DMS 273 (cell line): ENCODE measurements at regions not wholly inside any gene's neighbourhood (a gene's known extent, or its start where the extent isn't known, plus 50 kb on each side); places are given as distances from the start of the nearest gene placed in this dataset.

Source experiments
- DNase-seq: peaks from one replicate; lab custom pipeline; 2025; ENCODE audit not compliant: unreplicated experiment; lab: John Stamatoyannopoulos, UW

GRCh38 chr4:149927514-149927913, 111.9 kb upstream of the IQCM start:
- DNase-seq: no peak

GRCh38 chr4:149928507-149928906, 112.9 kb upstream of the IQCM start:
- DNase-seq: no peak

- DNase-seq: no peak
Measured at GRCh38 chr4:149931431-149931830, 115.8 kb upstream of the IQCM start.

GRCh38 chr4:149932188-149932587, 116.5 kb upstream of the IQCM start:
- no peak for DNase-seq

- no peak for DNase-seq
Measured at GRCh38 chr4:149933120-149933519, 117.5 kb upstream of the IQCM start.

GRCh38 chr4:149933883-149934282, 118.2 kb upstream of the IQCM start:
- no peak for DNase-seq

GRCh38 chr4:149949381-149949780, 128.9 kb upstream of the DCLK2 start:
- no peak for DNase-seq

GRCh38 chr4:149951152-149951900, 126.9 kb upstream of the DCLK2 start:
- no peak for DNase-seq

GRCh38 chr4:149952101-149952500, 126.1 kb upstream of the DCLK2 start:
- DNase-seq: no peak

- no peak for DNase-seq
Measured at GRCh38 chr4:149952716-149953115, 125.5 kb upstream of the DCLK2 start.

- DNase-seq: peak; percentile 23
Measured at GRCh38 chr4:149955780-149956390, 122.4 kb upstream of the DCLK2 start.

- peak; percentile 4 for DNase-seq
Measured at GRCh38 chr4:149956678-149957077, 121.6 kb upstream of the DCLK2 start.

GRCh38 chr4:149961876-149962597, 116.2 kb upstream of the DCLK2 start:
- DNase-seq: no peak

- DNase-seq: no peak
Measured at GRCh38 chr4:149964001-149964796, 114.0 kb upstream of the DCLK2 start.

- DNase-seq: no peak
Measured at GRCh38 chr4:149965206-149965605, 113.0 kb upstream of the DCLK2 start.

GRCh38 chr4:149972407-149972806, 105.8 kb upstream of the DCLK2 start:
- DNase-seq: no peak

GRCh38 chr4:149973181-149973580, 105.1 kb upstream of the DCLK2 start:
- no peak for DNase-seq

- DNase-seq: no peak
Measured at GRCh38 chr4:149975172-149975571, 103.1 kb upstream of the DCLK2 start.

GRCh38 chr4:149980121-149980682, 98.0 kb upstream of the DCLK2 start:
- DNase-seq: no peak

GRCh38 chr4:149980941-149981340, 97.3 kb upstream of the DCLK2 start:
- peak; percentile 61 for DNase-seq

- no peak for DNase-seq
Measured at GRCh38 chr4:149983401-149983800, 94.8 kb upstream of the DCLK2 start.
